Stimulated activated CD4-positive, alpha-beta T cell treated with anti-CD3 and anti-CD28 coated beads, Interleukin-12 subunit alpha, Interleukin-12 subunit beta, amount 100 ng/mL, for 24 hours (primary cell): ENCODE measurements at regions not wholly inside any gene's neighbourhood (a gene's known extent, or its start where the extent isn't known, plus 50 kb on each side); places are given as distances from the start of the nearest gene placed in this dataset.
"Not testable (repeated sequence)": the region's sequence is repeated elsewhere in the genome, so short reads cannot be mapped to it uniquely, and the experiment has no call there.

Source experiments
- DNase-seq, 2 experiments: peaks; one replicate each; pipeline ENCODE4 v3.0.0-alpha.2; 2020; ENCODE audit warnings: low read depth in 2 of 2

DNA sequence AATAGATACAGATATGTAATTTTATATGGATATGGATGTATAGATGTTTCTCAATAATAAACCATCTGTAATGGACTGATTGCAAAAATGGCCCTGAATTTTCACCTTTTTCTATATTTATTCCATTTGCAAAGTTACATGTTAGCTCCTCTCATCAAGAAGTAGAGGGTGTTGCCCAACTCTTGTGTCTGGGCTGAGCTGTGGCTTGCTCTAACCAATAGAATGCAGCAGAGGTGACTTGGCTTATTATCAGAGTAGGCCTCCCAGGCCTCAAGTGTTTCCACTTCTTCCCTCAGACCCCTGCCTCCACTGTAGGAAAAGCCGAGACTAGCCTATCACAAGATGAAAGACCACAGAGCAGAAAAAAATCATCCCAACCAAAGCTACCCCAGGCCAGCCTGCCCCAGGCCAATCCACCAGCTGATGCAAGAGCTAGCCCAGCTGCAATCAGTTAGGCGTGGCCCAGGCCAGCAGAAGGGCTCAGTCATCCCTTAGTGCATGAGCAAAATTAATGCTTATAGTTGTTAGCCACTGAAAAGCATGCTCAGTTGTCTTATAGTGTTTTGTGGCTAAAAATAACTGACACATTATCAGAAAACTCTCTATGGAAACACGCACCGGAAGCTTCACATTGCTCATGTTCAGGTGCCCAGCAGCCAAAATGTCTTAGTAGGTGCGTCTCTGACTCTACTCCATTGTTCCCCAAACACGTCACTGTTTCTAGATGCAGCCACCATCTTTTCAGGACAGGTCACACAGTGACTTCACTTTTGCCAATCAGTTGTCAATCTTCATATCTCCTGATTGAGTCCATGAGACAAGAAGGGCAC is 464.0 kb downstream of the FBXO15 start:
- no peak for DNase-seq

- DNase-seq, result no peak
Measured at GRCh38 chr18:73681912-73682311, 465.7 kb downstream of the FBXO15 start.

DNA sequence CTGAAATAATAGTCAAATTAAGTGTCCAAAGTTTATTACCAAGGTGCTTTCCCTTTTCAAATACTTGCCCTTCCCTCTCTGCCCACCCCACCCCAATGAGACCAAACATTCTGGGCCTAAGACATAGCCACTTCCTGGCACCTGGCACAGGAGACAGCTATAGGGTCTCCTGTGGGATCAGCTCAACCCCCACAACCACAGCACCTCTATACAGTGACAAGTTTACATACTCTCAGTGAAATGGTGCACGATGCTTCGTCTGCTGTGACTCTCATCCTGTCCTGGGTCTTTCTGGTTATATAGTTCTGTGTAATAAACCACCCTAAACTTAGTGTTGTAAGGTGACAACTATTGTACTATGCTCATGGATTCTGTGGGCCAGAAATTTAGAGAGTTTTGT is 466.2 kb downstream of the FBXO15 start:
- DNase-seq, result no peak

- DNase-seq, result no peak
Measured at GRCh38 chr18:73679941-73680712, 467.5 kb downstream of the FBXO15 start.

DNA sequence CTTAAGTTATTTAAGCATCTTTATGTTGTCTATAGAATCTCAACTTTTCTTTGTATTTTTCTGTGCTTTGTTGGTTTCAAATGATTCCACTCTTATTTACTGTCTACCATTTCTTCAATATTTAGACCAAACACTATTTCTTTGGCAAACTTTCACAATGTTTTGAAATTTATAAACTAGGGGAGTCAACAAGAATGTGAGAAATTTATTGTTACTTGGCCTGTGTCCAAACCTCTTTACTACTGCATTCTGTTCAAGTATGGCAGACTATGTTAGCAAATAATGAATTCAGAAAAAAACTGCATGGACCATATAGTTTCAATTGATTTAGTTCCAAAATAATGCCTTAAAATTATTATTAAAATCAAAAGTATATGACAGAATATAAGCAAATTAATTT is 470.2 kb downstream of the FBXO15 start:
- DNase-seq, result no peak

DNA sequence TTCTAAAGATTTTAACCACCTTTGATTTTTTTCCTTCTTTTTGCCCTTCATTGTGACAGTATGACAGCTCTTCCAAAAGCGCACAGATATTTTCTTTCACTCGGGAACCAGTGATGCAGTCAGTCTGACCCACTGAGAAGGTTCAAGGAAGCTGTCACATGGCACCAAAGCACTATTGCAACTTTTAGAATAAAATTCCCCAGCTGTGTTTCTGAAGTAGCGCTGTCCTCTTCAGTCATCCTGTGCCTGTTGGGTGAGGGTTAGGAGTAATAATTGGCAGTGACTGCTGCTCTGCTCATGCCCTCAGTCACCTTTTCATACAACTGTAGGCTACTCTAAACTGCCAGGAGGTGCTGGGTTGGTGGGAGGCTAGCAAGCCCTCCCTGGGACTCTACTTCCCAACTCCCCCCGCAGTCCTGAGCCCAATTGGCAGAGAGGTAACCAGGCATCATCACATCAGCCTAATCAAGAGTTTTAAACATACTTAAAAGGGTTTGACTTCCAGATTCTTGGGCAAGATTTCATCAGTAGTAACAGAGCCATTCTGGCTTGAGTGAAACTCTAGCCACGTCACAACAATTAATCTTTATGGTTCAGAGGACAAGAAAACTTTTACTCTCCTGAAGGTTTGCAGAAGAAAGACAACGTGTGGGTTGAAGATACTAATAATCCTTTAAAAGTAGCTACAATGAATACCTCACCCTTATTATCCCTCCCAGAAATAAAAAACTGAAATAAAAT is 473.3 kb downstream of the FBXO15 start:
- DNase-seq, result no peak

- not testable (repeated sequence) for DNase-seq
Measured at GRCh38 chr18:73671480-73671879, 476.2 kb downstream of the FBXO15 start.

DNA sequence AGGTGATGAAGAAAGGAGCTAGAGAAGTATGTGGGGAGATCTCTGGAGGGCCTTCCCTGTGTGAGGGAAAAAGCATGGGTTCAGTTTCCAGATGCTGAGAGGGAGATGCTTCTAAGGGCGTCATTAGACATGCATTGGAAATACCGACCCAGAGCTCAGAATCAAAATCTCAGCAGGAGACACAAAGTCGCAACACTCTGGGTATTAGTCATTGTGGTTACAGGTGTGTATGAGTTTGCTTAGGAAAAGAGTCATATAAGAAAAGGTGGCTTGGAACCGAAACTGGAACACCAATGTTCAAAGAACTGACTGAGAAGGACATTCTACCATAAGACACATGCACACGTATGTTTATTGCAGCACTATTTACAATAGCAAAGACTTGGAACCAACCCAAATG is 477.1 kb downstream of the FBXO15 start:
- DNase-seq, result no peak

GRCh38 chr18:73670039-73670438 is 477.6 kb downstream of the FBXO15 start:
- no peak for DNase-seq

- DNase-seq, result no peak
Measured at GRCh38 chr18:73669297-73669696, 478.3 kb downstream of the FBXO15 start.

GRCh38 chr18:73668051-73668450 is 479.6 kb downstream of the FBXO15 start:
- DNase-seq, result no peak

DNA sequence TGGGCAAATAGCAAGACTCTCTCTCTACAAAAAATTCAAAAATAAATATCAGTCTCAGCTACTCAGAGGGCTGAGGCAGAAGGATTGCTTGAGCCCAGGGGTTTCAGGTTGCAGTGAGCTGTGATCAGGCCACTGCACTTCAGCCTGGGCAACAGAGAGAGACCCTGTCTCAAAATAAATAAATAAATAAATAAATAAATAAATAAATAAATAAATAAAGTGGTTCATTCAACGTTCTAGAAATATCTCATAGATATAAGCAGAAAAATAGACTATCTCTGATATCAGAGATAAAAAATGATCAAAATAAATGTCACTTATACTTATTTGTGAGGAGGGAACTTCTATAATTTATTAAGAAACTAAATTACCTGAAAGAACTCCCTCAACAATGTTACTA is 480.9 kb downstream of the FBXO15 start:
- DNase-seq, result no peak

DNA sequence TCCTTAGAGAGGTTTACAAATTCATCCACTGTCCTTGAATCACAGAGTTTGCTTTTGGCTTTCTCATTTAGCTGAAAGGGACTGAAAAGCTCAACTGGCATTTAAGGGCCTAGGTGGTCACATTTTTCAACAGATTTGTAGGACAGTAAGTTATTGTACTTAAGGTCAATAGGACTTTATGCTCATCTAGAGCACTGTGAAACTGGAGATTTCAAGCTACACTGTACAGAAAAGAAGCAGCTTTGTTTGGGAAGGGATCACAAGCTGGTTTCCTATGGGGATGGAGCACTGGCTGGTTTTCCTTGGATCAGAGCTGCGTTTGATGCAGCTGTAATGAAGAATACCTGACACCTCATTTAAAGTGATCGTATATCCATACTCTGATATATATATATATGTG is 482.7 kb downstream of the FBXO15 start:
- DNase-seq, result no peak

DNA sequence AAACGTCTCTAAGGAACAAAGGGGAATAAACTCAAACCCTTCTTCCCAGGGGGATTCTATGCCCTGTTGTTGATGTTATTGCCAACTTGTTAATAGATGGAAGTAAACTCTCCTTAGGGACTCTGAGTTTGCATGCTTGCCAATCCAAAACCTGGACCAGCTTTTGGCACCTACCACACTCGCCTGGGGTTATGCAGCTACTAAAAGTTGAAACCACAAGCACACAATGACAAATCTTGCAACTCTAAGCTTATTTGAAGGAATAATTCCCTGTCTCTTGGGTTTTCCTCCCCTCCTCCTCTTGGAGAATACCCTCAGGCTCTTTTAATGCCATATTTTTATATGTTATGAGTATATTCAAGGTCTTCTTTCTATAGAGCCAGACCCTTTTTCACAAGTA is 484.1 kb downstream of the FBXO15 start:
- DNase-seq, result no peak

GRCh38 chr18:73662421-73662820 is 485.2 kb downstream of the FBXO15 start:
- no peak for DNase-seq

DNA sequence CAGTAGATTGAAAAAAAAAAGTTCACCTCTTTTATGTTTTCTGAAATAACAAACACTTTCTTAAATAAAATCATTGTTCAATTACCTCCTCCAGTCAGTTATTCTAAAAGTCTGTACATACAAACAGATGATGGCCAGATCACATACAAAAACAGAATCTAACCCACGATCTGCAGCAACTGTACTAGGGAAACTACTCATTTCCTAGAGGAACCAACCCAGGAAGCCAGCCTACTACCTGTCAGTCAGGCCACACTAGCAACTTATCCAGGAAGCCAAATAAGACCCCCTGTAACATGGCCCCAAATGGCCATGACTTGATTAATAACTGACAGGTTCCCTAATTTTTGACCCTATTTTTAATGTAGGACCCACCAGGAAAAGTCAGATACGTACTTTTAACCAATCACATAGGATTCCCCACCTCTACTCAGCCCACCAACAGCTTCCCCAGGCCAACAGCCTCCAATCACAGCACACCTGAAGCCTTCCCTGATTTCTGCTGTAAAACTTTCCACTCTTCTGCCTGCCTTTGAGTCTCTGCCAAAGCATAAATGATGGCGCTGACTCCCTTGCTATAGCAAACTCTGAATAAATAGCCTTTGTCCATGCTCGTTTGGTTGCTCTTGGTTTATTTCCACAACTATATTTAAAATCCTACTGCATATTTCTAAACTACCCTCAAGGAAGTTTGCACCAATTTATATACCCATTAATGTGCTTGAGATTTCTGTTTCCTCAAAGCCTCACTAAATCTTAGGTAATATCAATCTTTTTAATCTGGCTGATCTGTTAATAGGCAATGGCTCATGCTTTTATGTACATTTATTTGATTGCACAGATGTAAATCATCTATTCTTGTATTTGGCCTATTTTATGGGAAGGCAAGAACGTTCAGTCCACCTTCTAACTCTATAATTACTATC is 486.4 kb downstream of the FBXO15 start:
- DNase-seq, result no peak

GRCh38 chr18:73656691-73657090 is 490.9 kb downstream of the FBXO15 start:
- no peak for DNase-seq

GRCh38 chr18:73653827-73654226 is 493.8 kb downstream of the FBXO15 start:
- DNase-seq, result no peak

- DNase-seq, result no peak
Measured at GRCh38 chr18:73653251-73653650, 494.4 kb downstream of the FBXO15 start.

- DNase-seq, result no peak
Measured at GRCh38 chr18:73647391-73647790, 500.2 kb downstream of the FBXO15 start.

DNA sequence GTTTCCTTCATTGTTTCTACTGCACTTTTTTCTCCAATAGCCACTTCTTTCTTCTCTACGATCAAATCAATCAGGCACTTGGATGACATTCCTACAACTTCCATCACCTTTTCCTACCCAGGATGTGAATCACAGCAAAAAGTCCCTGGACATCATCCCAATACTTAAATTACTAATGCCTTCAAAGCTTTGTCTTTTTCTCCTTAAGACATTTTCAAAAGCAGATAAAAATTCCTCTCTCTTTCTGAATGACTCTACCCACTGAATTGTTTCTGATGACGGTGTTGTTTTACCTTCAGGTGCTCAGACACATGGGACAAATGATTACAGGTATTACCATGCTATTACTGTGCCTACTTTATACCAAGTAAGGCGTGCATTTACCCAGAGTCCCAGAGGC is 500.9 kb downstream of the FBXO15 start:
- DNase-seq, result no peak
